ENCODE measurements at regions not wholly inside any gene's neighbourhood (a gene's known extent, or its start where the extent isn't known, plus 50 kb on each side); places are given as distances from the start of the nearest gene placed in this dataset.

DNA sequence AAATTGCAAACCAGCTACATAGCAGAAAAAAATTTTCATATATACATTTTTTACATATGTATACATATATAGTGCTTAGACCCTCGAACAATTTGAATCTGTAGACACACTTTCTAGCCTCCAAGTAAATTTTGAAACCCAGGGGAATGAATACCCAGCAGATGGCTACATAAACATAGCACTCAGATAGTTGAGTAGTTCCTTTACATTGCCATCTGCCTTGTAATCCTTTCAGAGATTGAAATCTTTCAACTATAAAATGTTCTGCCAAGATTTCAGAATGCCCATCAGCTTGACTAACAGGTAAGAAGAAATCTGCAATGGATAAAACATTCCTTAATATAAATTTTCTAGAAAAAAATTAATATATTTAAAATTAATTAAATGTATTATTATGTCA, 1333.5 kb upstream of the CADM2 start:
- Histone ChIP-seq H3K4me3 (no peak overlapping the region), H3K4me1 (no peaks in the 10 kb centered on the region), H3K9me3 (no peaks in the 10 kb centered on the region), H3K27me3 (no peaks in the 10 kb centered on the region), H3K36me3 (no peaks in the 10 kb centered on the region), H3K27ac (no peak overlapping the region)
- TF ChIP-seq POLR2A (IDR thresholded peaks at IDR 0.05) (no peak), CTCF (IDR thresholded peaks at IDR 0.05 in 4 of 5, conservative IDR thresholded peaks at IDR 0.05 in 1 of 5) (no peak)
- in situ Hi-C loops (cut with MboI; ENCODE audit: low sequenced_read_pairs in 4 of 4) (no loop called here), intact Hi-C loops (cut with DNase I; ENCODE audit: low total_unique reads) (no loop called here)
- ATAC-seq = no peak
- DNase-seq = no peak

DNA sequence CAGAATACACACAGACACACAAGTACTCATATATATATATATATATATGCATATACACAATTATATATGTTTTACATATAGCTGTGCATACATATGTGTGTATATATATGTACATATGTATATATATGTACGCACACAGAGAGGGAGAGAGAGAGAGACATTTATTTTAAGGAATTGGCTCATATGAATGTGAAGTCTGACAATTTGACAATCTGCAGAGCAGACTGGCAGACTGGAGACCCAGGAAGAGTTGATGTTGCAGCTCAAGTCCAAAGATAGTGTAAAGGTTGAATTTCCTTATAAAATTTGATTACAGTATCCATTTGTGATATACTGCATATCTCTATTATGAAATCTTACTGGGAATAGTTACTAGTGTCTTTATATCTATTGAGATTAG, 1330.3 kb upstream of the CADM2 start:
- Histone ChIP-seq H3K36me3 (no peaks in the 10 kb centered on the region), H3K4me3 (no peak overlapping the region), H3K9me3 (no peaks in the 10 kb centered on the region), H3K27me3 (no peaks in the 10 kb centered on the region), H3K27ac (no peak overlapping the region), H3K4me1 (no peaks in the 10 kb centered on the region)
- DNase-seq (no peak), ATAC-seq (no peak)
- intact Hi-C loops (cut with DNase I; ENCODE audit: low total_unique reads) = no loop called here
- in situ Hi-C loops (cut with MboI; ENCODE audit: low sequenced_read_pairs in 4 of 4) = no loop called here
- TF ChIP-seq CTCF (IDR thresholded peaks at IDR 0.05 in 4 of 5, conservative IDR thresholded peaks at IDR 0.05 in 1 of 5) (no peak), POLR2A (IDR thresholded peaks at IDR 0.05) (no peak)

- no peak overlapping the region for H3K4me3 ChIP-seq
- no peak overlapping the region for H3K27ac ChIP-seq
- intact Hi-C loops (cut with DNase I; ENCODE audit: low total_unique reads) = no loop called here
- H3K27me3 ChIP-seq = no peaks in the 10 kb centered on the region
- H3K4me1 ChIP-seq = no peaks in the 10 kb centered on the region
- no peaks in the 10 kb centered on the region for H3K9me3 ChIP-seq
- no peak for DNase-seq
- H3K36me3 ChIP-seq = no peaks in the 10 kb centered on the region
- in situ Hi-C loops (cut with MboI; ENCODE audit: low sequenced_read_pairs in 4 of 4) = no loop called here
- TF ChIP-seq POLR2A (IDR thresholded peaks at IDR 0.05) (no peak), CTCF (IDR thresholded peaks at IDR 0.05 in 4 of 5, conservative IDR thresholded peaks at IDR 0.05 in 1 of 5) (no peak)
- ATAC-seq = no peak
These were observed 1326.3 kb upstream of the CADM2 start for GRCh38 chr3:83632526-83632925.

GRCh38 chr3:83633758-83634157, 1325.0 kb upstream of the CADM2 start:
- in situ Hi-C loops (cut with MboI; ENCODE audit: low sequenced_read_pairs in 4 of 4) (no loop called here), intact Hi-C loops (cut with DNase I; ENCODE audit: low total_unique reads) (no loop called here)
- TF ChIP-seq CTCF (IDR thresholded peaks at IDR 0.05 in 4 of 5, conservative IDR thresholded peaks at IDR 0.05 in 1 of 5) = no peak
- no peak for TF ChIP-seq POLR2A (IDR thresholded peaks at IDR 0.05)
- Histone ChIP-seq H3K9me3 (no peaks in the 10 kb centered on the region), H3K36me3 (no peaks in the 10 kb centered on the region), H3K4me1 (no peaks in the 10 kb centered on the region), H3K4me3 (no peak overlapping the region), H3K27me3 (no peaks in the 10 kb centered on the region), H3K27ac (no peak overlapping the region)
- DNase-seq = no peak
- ATAC-seq = no peak

DNA sequence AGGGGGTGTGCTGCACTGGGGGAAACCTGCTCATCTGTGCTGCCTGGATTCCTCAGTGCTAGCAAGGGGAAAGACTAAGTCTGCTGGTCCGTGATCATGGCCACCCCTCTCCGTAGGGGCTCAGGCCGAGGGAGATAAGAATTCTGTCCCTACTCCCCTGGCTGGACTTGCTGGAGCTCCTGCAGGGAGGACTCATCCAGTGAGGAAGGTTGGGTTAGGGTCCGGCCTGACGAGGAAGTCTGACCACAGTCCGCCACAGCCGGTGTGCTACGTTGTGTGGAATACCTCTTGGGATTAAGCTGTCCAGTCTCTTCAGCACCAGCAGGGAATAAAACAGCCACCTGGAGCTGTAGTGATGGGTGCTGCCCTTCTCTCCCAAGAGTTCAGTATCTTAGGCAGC, 1309.1 kb upstream of the CADM2 start:
- Histone ChIP-seq H3K27me3 (no peaks in the 10 kb centered on the region), H3K4me1 (no peaks in the 10 kb centered on the region), H3K36me3 (no peaks in the 10 kb centered on the region), H3K4me3 (no peak overlapping the region), H3K9me3 (no peaks in the 10 kb centered on the region), H3K27ac (no peak overlapping the region)
- intact Hi-C loops (cut with DNase I; ENCODE audit: low total_unique reads) = no loop called here
- DNase-seq (no peak), ATAC-seq (no peak)
- TF ChIP-seq POLR2A (IDR thresholded peaks at IDR 0.05) (no peak), CTCF (IDR thresholded peaks at IDR 0.05 in 4 of 5, conservative IDR thresholded peaks at IDR 0.05 in 1 of 5) (no peak)
- in situ Hi-C loops (cut with MboI; ENCODE audit: low sequenced_read_pairs in 4 of 4) = no loop called here

Data from gastrocnemius medialis (tissue), 4 donors.